NCI-H1092 (cell line): ENCODE measurements at regions not wholly inside any gene's neighbourhood (a gene's known extent, or its start where the extent isn't known, plus 50 kb on each side); places are given as distances from the start of the nearest gene placed in this dataset.

Experiments
- DNase-seq: peaks from one replicate; lab custom pipeline; 2025; lab: John Stamatoyannopoulos, UW

GRCh38 chr3:193987186-193987585 is 148.8 kb upstream of the HES1 start:
- peak; percentile 19 for DNase-seq

DNA sequence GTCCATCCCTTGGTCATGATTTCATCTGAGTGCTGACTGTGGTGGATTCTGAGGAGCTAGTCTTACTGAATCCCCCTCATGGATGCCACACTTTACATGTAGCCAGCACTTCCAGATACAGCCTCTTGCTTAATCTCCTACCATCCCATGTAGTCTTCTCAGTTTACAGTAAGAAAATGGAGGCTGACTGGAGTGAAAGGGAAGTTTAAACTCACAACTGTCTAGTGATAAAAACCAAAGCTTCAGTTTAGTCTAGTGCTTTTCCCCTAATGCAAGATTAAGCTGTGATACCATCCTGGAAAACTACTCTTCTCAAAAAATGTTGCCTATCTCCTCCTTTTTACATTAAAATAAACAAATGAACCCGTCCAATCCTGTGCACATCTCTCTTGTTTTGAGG is 146.8 kb upstream of the HES1 start:
- no peak for DNase-seq

- no peak for DNase-seq
Measured at GRCh38 chr3:193991666-193992424, 144.1 kb upstream of the HES1 start.

GRCh38 chr3:193992425-193993037 is 143.4 kb upstream of the HES1 start:
- no peak for DNase-seq

GRCh38 chr3:193996221-193996620 is 139.7 kb upstream of the HES1 start:
- no peak for DNase-seq

DNA sequence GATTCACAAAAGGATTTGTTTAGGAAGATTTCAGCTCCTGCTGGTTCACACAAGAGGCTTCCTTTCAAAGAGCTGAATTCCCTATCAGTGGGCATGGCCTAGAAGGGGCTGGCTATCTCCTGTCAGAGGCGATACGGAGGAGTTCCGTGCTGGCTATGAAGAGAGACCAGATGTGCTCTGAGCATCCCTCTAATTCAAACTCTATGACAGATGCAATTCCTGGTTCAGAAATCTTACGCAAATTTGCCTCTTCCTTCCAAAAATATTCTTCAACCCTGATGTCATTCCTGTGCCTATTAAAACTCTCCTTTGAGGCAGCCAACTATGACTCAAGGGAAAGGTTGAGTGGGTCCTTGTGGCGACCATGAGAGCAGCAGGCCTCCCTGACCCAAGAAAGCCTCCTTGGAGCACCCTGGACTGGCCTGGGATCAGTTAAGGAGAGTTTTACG is 139.3 kb upstream of the HES1 start:
- DNase-seq, result no peak

GRCh38 chr3:193997228-193998122 is 138.5 kb upstream of the HES1 start:
- DNase-seq, result no peak

DNA sequence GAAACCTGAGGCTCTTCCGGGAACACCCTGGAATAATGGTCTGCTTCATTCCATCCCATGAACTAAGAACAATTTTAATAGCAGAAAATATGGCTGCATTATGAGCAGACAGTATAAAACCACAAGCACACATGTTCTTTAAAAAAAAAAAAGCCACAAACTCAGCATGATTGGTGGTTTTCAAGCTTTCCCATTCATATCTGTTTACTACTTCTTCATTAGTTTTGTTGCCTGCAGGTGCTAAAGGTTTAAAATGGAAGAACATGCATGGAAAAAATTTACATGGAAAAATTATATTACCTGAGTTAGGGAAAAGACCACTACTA is 137.9 kb upstream of the HES1 start:
- DNase-seq, result no peak

GRCh38 chr3:193998628-193999195 is 137.2 kb upstream of the HES1 start:
- no peak for DNase-seq

- no peak for DNase-seq
Measured at GRCh38 chr3:194000100-194000499, 135.8 kb upstream of the HES1 start.

DNA sequence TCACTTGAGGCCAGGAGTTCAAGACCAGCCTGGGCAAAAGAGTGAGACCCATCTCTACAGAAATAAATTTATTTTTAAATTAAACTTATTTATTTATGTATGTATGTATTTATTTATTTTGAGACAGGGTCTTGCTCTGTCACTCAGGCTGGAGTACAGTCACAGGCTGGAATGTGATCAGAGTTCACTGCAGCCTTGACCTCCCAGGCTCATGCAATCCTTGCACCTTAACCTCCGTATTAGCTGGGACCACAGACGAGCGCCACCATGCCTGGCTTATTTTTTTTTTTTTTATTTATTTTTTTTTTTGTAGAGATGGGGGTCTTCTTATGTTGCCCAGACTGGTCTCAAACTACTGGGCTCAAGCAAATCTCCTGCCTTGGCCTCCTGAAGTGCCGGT is 135.2 kb upstream of the HES1 start:
- DNase-seq, result no peak

- DNase-seq, result no peak
Measured at GRCh38 chr3:194001728-194002459, 134.1 kb upstream of the HES1 start.

- DNase-seq, result no peak
Measured at GRCh38 chr3:194003114-194004057, 132.6 kb upstream of the HES1 start.

DNA sequence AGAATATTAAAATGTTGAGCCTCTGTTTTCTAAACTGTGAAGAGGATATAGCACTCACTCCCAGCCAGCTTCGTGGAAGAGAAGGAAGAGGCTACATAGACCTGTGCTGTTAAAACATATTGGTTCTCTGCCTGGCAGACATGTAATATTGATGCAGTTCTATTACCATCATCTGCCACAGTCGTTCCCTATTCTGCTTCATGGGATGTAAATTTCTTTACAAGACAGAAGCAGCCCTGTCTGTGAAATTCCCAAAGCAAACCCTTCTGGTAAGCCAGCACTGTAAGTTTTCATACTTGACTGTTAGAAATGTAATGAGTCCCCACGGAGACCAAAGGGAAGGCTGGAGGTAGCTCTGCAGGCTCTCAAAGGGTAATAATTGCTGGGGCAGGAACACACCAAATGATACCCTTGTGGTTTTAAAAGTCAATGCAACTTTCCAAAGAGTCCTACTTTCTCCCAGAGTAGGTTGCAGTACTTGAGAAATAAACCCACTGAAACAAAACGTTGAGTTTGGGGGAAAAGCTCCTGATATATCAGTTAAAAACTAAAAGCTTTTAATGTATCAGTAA is 129.9 kb upstream of the HES1 start:
- no peak for DNase-seq

GRCh38 chr3:194007592-194008337 is 128.2 kb upstream of the HES1 start:
- no peak for DNase-seq

DNA sequence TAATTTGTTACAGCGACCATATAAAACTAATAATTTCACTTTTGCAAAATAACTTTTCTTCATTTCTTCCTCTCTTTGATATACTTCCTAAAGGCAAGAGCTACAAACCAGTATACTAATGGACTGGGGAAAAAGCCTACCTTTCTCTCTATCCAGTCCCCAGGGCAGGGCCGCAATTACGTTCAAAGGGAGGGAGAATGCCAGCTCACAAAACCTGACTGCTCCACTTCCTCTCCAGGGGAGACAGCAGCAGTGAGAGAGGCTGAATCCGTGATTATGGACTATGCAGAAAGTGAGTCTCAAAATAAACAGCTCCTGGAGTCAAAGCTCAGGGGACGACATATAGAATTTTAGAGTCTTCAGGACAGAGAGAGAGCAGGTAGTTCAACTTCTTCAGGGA is 126.9 kb upstream of the HES1 start:
- DNase-seq, result no peak

DNA sequence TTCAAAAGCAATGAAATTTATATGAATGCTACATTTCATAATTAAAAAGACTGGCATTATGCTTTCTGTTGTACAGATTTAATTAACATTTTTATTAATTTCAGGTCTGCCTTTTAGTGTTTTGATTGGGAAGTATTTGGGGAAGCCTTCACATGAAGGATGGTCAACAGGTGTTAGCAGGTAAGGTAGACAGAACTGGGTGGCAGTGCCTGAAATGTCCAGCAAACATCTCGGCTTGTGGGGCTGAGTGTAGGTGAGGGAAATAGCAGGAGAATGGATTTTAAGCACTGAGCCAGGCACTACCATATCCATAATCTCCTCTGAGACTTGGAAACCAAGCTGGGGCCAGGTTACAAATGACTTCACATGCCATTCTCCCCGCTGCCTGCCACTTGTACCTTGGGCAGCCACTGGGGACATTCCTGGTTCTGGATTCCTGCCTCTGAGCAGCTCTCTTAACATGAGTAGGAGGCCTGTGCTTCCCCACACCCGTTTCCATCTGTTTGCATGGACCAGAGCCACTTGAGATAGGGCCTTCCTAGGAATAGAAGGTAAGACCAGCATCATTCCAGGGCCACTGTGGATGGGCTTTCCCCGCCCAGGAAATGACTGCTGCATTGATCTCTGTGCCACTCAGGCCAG is 125.9 kb upstream of the HES1 start:
- no peak for DNase-seq

DNA sequence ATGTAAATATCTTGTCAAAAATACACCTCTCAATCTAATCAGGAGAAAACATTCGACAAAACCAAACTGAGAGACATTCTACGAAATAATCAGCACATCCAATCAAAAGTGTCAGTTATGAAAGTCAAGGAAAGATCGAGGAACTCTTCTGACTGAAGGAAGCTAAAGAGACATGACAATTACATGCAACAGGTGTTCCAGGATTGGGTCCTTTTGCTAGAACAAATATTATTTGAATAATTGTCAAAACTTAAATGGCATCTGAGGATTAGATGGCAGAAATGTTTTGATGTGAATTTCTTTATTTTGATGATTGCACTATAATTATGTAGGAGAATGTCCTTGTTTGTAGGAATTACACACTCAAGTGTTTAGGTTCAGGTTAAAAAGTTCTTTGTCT is 124.1 kb upstream of the HES1 start:
- DNase-seq, result no peak

GRCh38 chr3:194013928-194014327 is 122.0 kb upstream of the HES1 start:
- DNase-seq, result no peak
